Lung (tissue), 11 donors: ENCODE measurements at regions not wholly inside any gene's neighbourhood (a gene's known extent, or its start where the extent isn't known, plus 50 kb on each side); places are given as distances from the start of the nearest gene placed in this dataset.
"Not testable (repeated sequence)": the region's sequence is repeated elsewhere in the genome, so short reads cannot be mapped to it uniquely, and the experiment has no call there.

Experiments
- ATAC-seq: fragments of 200-7000 bp; cut with Tn5 transposase; one replicate; pipeline ENCODE4 v1.9.1; 2020; ENCODE audit warnings: moderate number of reproducible peaks; ENCODE audit not compliant: insufficient read depth, low FRiP score
- DNase-seq, 3 donors: peaks; one replicate each; pipeline ENCODE4 v3.0.0-alpha.2; 2013 to 2017
- H3K27ac ChIP-seq, 2 donors: one replicate each; pipeline ENCODE4 v1.5.1; 2013; ENCODE audit warnings: mild to moderate bottlenecking in 2 of 2, moderate library complexity in 2 of 2, control low read depth in 1 of 2, inconsistent platforms in 1 of 2, low read depth in 1 of 2, low read length in 1 of 2
- H3K27me3 ChIP-seq, 3 donors: one replicate each; pipeline ENCODE4 v1.5.1; 2013; ENCODE audit warnings: low read length in 2 of 3; ENCODE audit not compliant: control insufficient read depth in 3 of 3, insufficient read depth in 3 of 3
- H3K36me3 ChIP-seq, 4 donors: one replicate each; pipeline ENCODE4 v1.5.1; 2013; ENCODE audit warnings: low read length in 4 of 4, mild to moderate bottlenecking in 1 of 4, moderate library complexity in 1 of 4; ENCODE audit not compliant: control insufficient read depth in 4 of 4, insufficient read depth in 4 of 4
- H3K4me1 ChIP-seq, 5 donors: one replicate each; pipeline ENCODE4 v1.5.1; 2013; ENCODE audit warnings: low read length in 5 of 5, mild to moderate bottlenecking in 2 of 5, moderate library complexity in 1 of 5; ENCODE audit not compliant: control insufficient read depth in 5 of 5, insufficient read depth in 5 of 5
- H3K4me3 ChIP-seq: one replicate; pipeline ENCODE4 v1.5.1; 2013; ENCODE audit warnings: mild to moderate bottlenecking, control low read depth, moderate library complexity
- H3K9ac ChIP-seq, 2 donors: one replicate each; pipeline ENCODE4 v1.5.1; 2013; ENCODE audit warnings: low read length in 2 of 2, control low read depth in 1 of 2; ENCODE audit not compliant: insufficient read depth in 1 of 2
- H3K9me3 ChIP-seq, 4 donors: one replicate each; pipeline ENCODE4 v1.5.1; 2013; ENCODE audit warnings: low read length in 3 of 4, mild to moderate bottlenecking in 1 of 4, moderate library complexity in 1 of 4; ENCODE audit not compliant: control insufficient read depth in 4 of 4, insufficient read depth in 3 of 4
- WGBS, 2 donors: extraction: QIAGEN DNeasy Blood & Tissue Kit; methylation state at CpG; one replicate each; pipeline ENCODE4 v1.1.7; 2013; 5-methylcytosine and 5-hydroxymethylcytosine counted together
- TF ChIP-seq, protein P1 (sequence below): IDR thresholded peaks from 2 replicates; pipeline ENCODE4 v1.5.1; 2012; ENCODE audit warnings: mild to moderate bottlenecking; ENCODE audit errors: control extremely low read depth, extremely low read depth
- donor health status: control.
- donor health status: control.
- donor health status: Bipolar disorder and iron deficiency.
- donor health status: healthy.
- donor health status: DM: yes; HTN: yes; CAD: no.

DNA sequence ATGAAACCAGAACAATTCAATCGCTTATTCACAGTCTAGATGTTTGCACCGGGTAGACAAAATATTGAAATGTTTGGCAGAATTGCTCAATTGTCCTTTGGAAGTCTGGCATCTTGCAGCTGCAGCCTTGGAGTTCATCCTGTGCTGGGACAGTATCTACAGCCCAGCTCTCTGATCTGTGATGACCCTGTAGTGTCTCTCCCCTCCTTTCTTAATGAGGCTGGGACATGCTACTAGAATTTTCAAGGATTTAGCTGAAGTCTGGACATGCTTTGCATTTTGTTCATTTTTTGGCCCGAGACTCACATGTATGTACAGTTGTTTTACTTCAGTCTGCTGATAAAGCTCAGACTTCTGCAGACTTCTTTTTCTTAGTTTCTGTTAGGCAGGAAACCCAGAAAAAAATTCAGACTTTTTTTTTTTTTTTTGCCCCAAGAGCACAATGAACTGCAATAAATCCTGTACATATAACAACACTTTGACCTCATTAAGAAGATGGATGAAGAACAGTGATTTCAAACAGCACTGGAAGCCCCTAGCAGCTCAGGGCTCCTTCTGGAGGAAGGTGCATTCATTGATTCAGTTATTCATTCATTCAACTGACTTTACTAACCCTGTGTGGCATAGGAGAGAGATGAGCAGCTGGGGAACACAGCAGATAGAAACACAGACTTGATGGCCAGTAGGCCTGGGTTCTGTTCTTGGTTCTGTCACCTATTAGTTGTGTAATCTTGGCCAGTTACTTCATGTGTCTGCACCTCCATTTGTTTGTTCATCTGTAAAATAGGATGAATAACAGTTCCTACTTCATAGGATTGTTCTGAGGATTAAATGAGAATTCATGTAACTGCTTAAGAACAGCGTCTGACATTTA, 210.0 kb downstream of the MAP2K4 start:
- H3K36me3 ChIP-seq, result no peaks in the 10 kb centered on the region
- peak; percentile 59 to 87 (median 80) for DNase-seq

DNA sequence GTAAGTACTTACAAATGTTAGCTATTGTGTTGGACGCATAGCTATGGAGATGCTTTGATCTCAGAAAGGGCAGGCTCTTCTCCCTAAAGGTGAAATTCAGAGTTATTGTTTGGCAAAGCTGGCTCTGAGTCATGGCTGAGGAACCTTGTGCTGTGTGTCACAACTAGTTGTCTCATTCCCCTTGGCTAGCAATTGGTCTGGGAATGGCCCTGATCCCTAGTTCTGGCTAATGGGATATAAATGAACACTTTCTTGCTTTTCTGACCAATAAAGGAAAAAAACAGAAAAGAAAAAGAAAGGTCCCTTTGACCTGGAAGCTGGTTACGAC, 210.6 kb downstream of the MAP2K4 start:
- H3K27ac ChIP-seq, result no peak overlapping the region
- DNase-seq (no peak), ATAC-seq (no peak)
- no peaks in the 10 kb centered on the region for H3K9me3 ChIP-seq
- no peak overlapping the region for H3K9ac ChIP-seq
- WGBS, 2 donors, result 81 to 87% methylated on average over 2 of the region's 2 CpGs
- H3K4me1 ChIP-seq, result peaks cover 0 to 32% (median 1%) of the 10 kb centered on the region in 5 donors
- H3K36me3 ChIP-seq, result no peaks in the 10 kb centered on the region
- H3K4me3 ChIP-seq, result no peak overlapping the region
- H3K27me3 ChIP-seq, result no peaks in the 10 kb centered on the region
- TF ChIP-seq, protein P1, sequence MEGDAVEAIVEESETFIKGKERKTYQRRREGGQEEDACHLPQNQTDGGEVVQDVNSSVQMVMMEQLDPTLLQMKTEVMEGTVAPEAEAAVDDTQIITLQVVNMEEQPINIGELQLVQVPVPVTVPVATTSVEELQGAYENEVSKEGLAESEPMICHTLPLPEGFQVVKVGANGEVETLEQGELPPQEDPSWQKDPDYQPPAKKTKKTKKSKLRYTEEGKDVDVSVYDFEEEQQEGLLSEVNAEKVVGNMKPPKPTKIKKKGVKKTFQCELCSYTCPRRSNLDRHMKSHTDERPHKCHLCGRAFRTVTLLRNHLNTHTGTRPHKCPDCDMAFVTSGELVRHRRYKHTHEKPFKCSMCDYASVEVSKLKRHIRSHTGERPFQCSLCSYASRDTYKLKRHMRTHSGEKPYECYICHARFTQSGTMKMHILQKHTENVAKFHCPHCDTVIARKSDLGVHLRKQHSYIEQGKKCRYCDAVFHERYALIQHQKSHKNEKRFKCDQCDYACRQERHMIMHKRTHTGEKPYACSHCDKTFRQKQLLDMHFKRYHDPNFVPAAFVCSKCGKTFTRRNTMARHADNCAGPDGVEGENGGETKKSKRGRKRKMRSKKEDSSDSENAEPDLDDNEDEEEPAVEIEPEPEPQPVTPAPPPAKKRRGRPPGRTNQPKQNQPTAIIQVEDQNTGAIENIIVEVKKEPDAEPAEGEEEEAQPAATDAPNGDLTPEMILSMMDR, result no peak

More for the DNA sequence above, 210.0 kb downstream of the MAP2K4 start:
- H3K9me3 ChIP-seq, result no peaks in the 10 kb centered on the region
- H3K4me1 ChIP-seq, result peaks cover 0 to 32% (median 1%) of the 10 kb centered on the region in 5 donors
- H3K9ac ChIP-seq, result peak overlapping the region in 1 of 2 donors; percentile 38
- WGBS, 2 donors, result 54 to 65% methylated on average over 4 of the region's 4 CpGs
- no peaks in the 10 kb centered on the region for H3K27me3 ChIP-seq
- H3K4me3 ChIP-seq, result no peak overlapping the region
- ATAC-seq, result no peak
- no peak overlapping the region for H3K27ac ChIP-seq
- TF ChIP-seq, protein P1, result no peak

DNA sequence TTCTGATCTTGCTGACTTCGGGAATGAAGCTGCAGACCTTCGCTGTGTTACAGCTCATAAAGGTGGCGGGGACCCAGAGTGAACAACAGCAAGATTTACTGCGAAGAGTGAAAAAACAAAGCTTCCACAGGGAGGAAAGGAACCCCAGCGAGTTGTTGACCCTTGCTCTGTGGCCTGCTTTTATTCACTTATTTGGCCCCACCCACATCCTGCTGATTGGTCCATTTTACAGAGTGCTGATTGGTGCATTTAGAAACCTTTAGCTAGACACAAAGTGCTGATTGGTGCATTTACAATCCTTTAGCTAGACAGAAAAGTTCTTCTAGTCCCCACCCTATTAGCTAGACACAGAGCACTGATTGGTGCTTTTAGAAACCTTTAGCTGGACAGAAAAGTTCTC, 218.3 kb downstream of the MAP2K4 start:
- not testable (repeated sequence) for H3K27ac ChIP-seq

DNA sequence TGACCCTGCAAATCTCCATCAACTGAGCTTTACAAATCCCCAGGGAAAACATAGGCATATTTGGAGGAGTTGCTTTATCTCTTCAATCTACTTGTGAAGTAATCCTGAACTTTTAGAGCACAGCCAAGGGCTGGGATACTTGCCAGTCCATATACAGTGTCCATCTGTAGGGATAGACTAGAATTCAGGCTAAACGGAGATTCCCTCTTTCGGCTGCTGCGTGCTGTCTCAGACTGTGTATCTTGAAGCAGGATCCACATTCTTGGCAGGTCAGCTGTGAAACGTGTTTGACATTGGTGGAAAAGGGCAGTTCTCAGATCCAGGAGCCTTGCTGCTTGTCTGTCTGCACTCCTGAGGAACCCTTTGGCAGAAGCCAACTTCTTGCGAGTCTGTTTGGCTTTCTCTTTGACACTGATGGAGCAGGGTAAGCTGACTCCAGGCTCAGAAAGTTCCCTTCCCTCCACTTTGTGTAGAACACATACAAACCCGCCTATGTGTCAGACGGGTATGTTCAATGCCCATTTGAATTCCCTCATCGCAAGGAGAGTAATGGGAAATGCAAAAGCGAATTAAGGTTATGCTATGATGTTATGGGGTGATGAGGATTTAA, 221.8 kb downstream of the MAP2K4 start:
- H3K4me3 ChIP-seq, result no peak overlapping the region
- peak in 1 of 3 donors; percentile 46 for DNase-seq
- no peak for ATAC-seq
- H3K36me3 ChIP-seq, result no peaks in the 10 kb centered on the region
- peaks cover 0 to 3% (median 0%) of the 10 kb centered on the region in 4 donors for H3K9me3 ChIP-seq
- WGBS, 2 donors, result 60 to 71% methylated on average over 9 of the region's 9 CpGs
- TF ChIP-seq, protein P1, result no peak
- peaks cover 0 to 6% (median 2%) of the 10 kb centered on the region in 3 donors for H3K27me3 ChIP-seq
- no peak overlapping the region for H3K27ac ChIP-seq
- peaks cover 0 to 10% (median 0%) of the 10 kb centered on the region in 5 donors for H3K4me1 ChIP-seq
- H3K9ac ChIP-seq, result no peak overlapping the region

More for the DNA sequence above, 218.3 kb downstream of the MAP2K4 start:
- H3K9me3 ChIP-seq, H3K4me3 ChIP-seq, H3K36me3 ChIP-seq, H3K9ac ChIP-seq, H3K27me3 ChIP-seq, DNase-seq, ATAC-seq: not testable (repeated sequence)
- 94% methylated on average over 5 of the region's 5 CpGs for WGBS, 2 donors
- H3K4me1 ChIP-seq, result peaks cover 0 to 10% (median 0%) of the 10 kb centered on the region in 5 donors
